ENCODE measurements at regions not wholly inside any gene's neighbourhood (a gene's known extent, or its start where the extent isn't known, plus 50 kb on each side); places are given as distances from the start of the nearest gene placed in this dataset.
"Not testable (repeated sequence)": the region's sequence is repeated elsewhere in the genome, so short reads cannot be mapped to it uniquely, and the experiment has no call there.

- TF ChIP-seq EZH2 (IDR thresholded peaks at IDR 0.05) (no peak), CTCF (IDR thresholded peaks at IDR 0.05) (no peak), EZH2phosphoT487 (IDR thresholded peaks at IDR 0.05) (no peak)
- no peak overlapping the region for H3K4me3 Mint-ChIP-seq
These were observed 101.1 kb upstream of the SCAF8 start for GRCh38 chr6:154632119-154632518.

GRCh38 chr6:154637392-154637791, 95.8 kb upstream of the SCAF8 start:
- Mint-ChIP-seq H3K9me3 (peaks cover 14% of the 10 kb centered on the region), H3K27me3 (ENCODE audit: insufficient read depth, low read depth) (peaks cover 8% of the 10 kb centered on the region), H3K36me3 (no peaks in the 10 kb centered on the region), H3K27ac (no peak overlapping the region), H3K4me1 (peaks cover 4% of the 10 kb centered on the region), H3K4me3 (no peak overlapping the region)
- Histone ChIP-seq H3F3A (ENCODE audit: low read depth) (no peaks in the 10 kb centered on the region), H3K9me3 (ENCODE audit: low read depth) (no peaks in the 10 kb centered on the region), H3K9ac (no peak overlapping the region), H3K27me3 (no peaks in the 10 kb centered on the region), H3K4me2 (no peak overlapping the region), H3K4me1 (peaks cover 1% of the 10 kb centered on the region), H3K36me3 (no peaks in the 10 kb centered on the region), H2AFZ (replicated peaks) (no peak overlapping the region), H3K79me2 (ENCODE audit: low read depth) (no peaks in the 10 kb centered on the region), H4K20me1 (ENCODE audit: low read depth) (no peaks in the 10 kb centered on the region), H3K4me3 (no peak overlapping the region), H3K27ac (no peak overlapping the region)
- no peak for TF ChIP-seq EZH2phosphoT487 (IDR thresholded peaks at IDR 0.05)
- DNase-seq (ENCODE audit: low spot score), result no peak

More at GRCh38 chr6:154632119-154632518, 101.1 kb upstream of the SCAF8 start:
- H3K27me3 ChIP-seq, result no peaks in the 10 kb centered on the region
- no peak overlapping the region for H2AFZ ChIP-seq (replicated peaks)
- peak; percentile 51 for DNase-seq (ENCODE audit: low spot score)
- Mint-ChIP-seq H3K27ac (peak overlapping the region; percentile 30), H3K36me3 (peaks cover 2% of the 10 kb centered on the region), H3K27me3 (ENCODE audit: insufficient read depth, low read depth) (peaks cover 6% of the 10 kb centered on the region), H3K4me1 (peaks cover 11% of the 10 kb centered on the region), H3K9me3 (peaks cover 9% of the 10 kb centered on the region)
- no peaks in the 10 kb centered on the region for H3K36me3 ChIP-seq
- H3F3A ChIP-seq (ENCODE audit: low read depth), result no peaks in the 10 kb centered on the region
- H3K9me3 ChIP-seq (ENCODE audit: low read depth), result no peaks in the 10 kb centered on the region
- H3K4me1 ChIP-seq, result peaks cover 8% of the 10 kb centered on the region
- H3K79me2 ChIP-seq (ENCODE audit: low read depth), result no peaks in the 10 kb centered on the region
- H4K20me1 ChIP-seq (ENCODE audit: low read depth), result no peaks in the 10 kb centered on the region
- no peak overlapping the region for H3K27ac ChIP-seq
- H3K4me2 ChIP-seq, result no peak overlapping the region
- no peak overlapping the region for H3K9ac ChIP-seq
- no peak overlapping the region for H3K4me3 ChIP-seq

- Histone ChIP-seq H3K9ac (no peak overlapping the region), H2AFZ (replicated peaks) (no peak overlapping the region), H4K20me1 (ENCODE audit: low read depth) (no peaks in the 10 kb centered on the region), H3K4me1 (no peaks in the 10 kb centered on the region), H3K4me2 (no peak overlapping the region), H3F3A (ENCODE audit: low read depth) (no peaks in the 10 kb centered on the region), H3K4me3 (no peak overlapping the region), H3K79me2 (ENCODE audit: low read depth) (no peaks in the 10 kb centered on the region), H3K27ac (no peak overlapping the region), H3K36me3 (no peaks in the 10 kb centered on the region), H3K9me3 (ENCODE audit: low read depth) (no peaks in the 10 kb centered on the region), H3K27me3 (no peaks in the 10 kb centered on the region)
- DNase-seq (ENCODE audit: low spot score), result no peak
- Mint-ChIP-seq H3K27me3 (ENCODE audit: insufficient read depth, low read depth) (peaks cover 8% of the 10 kb centered on the region), H3K4me3 (no peak overlapping the region), H3K4me1 (peaks cover 4% of the 10 kb centered on the region), H3K9me3 (peaks cover 11% of the 10 kb centered on the region), H3K27ac (peak overlapping the region; percentile 36), H3K36me3 (no peaks in the 10 kb centered on the region)
- no peak for TF ChIP-seq EZH2phosphoT487 (IDR thresholded peaks at IDR 0.05)
- no peak for TF ChIP-seq EZH2 (IDR thresholded peaks at IDR 0.05)
- TF ChIP-seq CTCF (IDR thresholded peaks at IDR 0.05), result no peak
These were observed 94.8 kb upstream of the SCAF8 start for GRCh38 chr6:154638369-154638768.

- not testable (repeated sequence) for H3K4me1 Mint-ChIP-seq; H3K4me1 ChIP-seq; H3K4me3 ChIP-seq; H3K4me3 Mint-ChIP-seq; H3K79me2 ChIP-seq (ENCODE audit: low read depth); H3K9me3 Mint-ChIP-seq; H3K27ac ChIP-seq; H3K9ac ChIP-seq; H3F3A ChIP-seq (ENCODE audit: low read depth); H3K27ac Mint-ChIP-seq; H3K27me3 ChIP-seq; DNase-seq (ENCODE audit: low spot score); H3K9me3 ChIP-seq (ENCODE audit: low read depth); H3K4me2 ChIP-seq; H3K27me3 Mint-ChIP-seq (ENCODE audit: insufficient read depth, low read depth); H2AFZ ChIP-seq (replicated peaks); H4K20me1 ChIP-seq (ENCODE audit: low read depth); H3K36me3 ChIP-seq; H3K36me3 Mint-ChIP-seq
These were observed 94.0 kb upstream of the SCAF8 start for GRCh38 chr6:154639196-154639595.

Measured in neural progenitor cell (in vitro differentiated cells).